NK-92 (cell line): ENCODE measurements at regions not wholly inside any gene's neighbourhood (a gene's known extent, or its start where the extent isn't known, plus 50 kb on each side); places are given as distances from the start of the nearest gene placed in this dataset.

ENCODE experiments used
- DNase-seq: peaks from one replicate; lab custom pipeline; 2025; ENCODE audit not compliant: unreplicated experiment; lab: John Stamatoyannopoulos, UW

GRCh38 chr3:59265566-59265965, 215.7 kb upstream of the CFAP20DC start:
- DNase-seq = no peak

- DNase-seq = no peak
Observed at GRCh38 chr3:59264366-59264765, 214.5 kb upstream of the CFAP20DC start.

- DNase-seq = no peak
Observed at GRCh38 chr3:59263152-59263551, 213.3 kb upstream of the CFAP20DC start.

GRCh38 chr3:59262076-59262498, 212.3 kb upstream of the CFAP20DC start:
- no peak for DNase-seq

- no peak for DNase-seq
Observed at GRCh38 chr3:59261009-59261408, 211.2 kb upstream of the CFAP20DC start.

GRCh38 chr3:59258550-59259260, 208.9 kb upstream of the CFAP20DC start:
- DNase-seq = no peak

GRCh38 chr3:59257506-59257905, 207.7 kb upstream of the CFAP20DC start:
- DNase-seq = no peak

- DNase-seq = no peak
Observed at GRCh38 chr3:59256230-59256629, 206.4 kb upstream of the CFAP20DC start.

GRCh38 chr3:59254976-59255375, 205.2 kb upstream of the CFAP20DC start:
- no peak for DNase-seq

GRCh38 chr3:59254433-59254832, 204.6 kb upstream of the CFAP20DC start:
- no peak for DNase-seq

GRCh38 chr3:59253523-59253922, 203.7 kb upstream of the CFAP20DC start:
- DNase-seq = no peak

GRCh38 chr3:59251869-59252268, 202.0 kb upstream of the CFAP20DC start:
- DNase-seq = no peak

- no peak for DNase-seq
Observed at GRCh38 chr3:59250600-59250999, 200.8 kb upstream of the CFAP20DC start.

GRCh38 chr3:59249698-59250361, 200.0 kb upstream of the CFAP20DC start:
- no peak for DNase-seq

- no peak for DNase-seq
Observed at GRCh38 chr3:59249004-59249403, 199.2 kb upstream of the CFAP20DC start.

GRCh38 chr3:59247402-59247841, 197.6 kb upstream of the CFAP20DC start:
- DNase-seq = no peak

- no peak for DNase-seq
Observed at GRCh38 chr3:59246719-59247401, 197.0 kb upstream of the CFAP20DC start.

- DNase-seq = no peak
Observed at GRCh38 chr3:59245859-59246501, 196.2 kb upstream of the CFAP20DC start.

- DNase-seq = no peak
Observed at GRCh38 chr3:59245300-59245858, 195.6 kb upstream of the CFAP20DC start.

- DNase-seq = no peak
Observed at GRCh38 chr3:59244343-59244742, 194.5 kb upstream of the CFAP20DC start.

GRCh38 chr3:59243476-59243875, 193.7 kb upstream of the CFAP20DC start:
- DNase-seq = no peak
